ENCODE measurements at regions not wholly inside any gene's neighbourhood (a gene's known extent, or its start where the extent isn't known, plus 50 kb on each side); places are given as distances from the start of the nearest gene placed in this dataset.

DNA sequence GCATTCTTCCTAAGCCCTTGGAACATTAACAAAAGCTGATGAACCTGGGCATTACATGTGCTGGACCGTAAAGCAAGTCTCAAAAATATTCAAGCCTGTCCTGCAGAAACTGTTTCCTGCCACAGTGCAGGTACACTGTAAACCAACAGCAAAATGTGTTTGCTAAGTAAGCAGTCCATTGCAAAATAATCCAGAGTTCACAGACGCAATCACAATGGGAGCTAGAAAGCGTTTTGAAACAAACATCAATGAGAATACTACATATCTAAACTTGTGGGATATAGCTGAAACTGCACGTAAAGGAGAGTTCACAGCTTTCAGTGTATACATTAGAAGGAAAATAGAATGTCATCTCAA lies 61.6 kb downstream of the RGS12 start:
- TF ChIP-seq, protein P1, sequence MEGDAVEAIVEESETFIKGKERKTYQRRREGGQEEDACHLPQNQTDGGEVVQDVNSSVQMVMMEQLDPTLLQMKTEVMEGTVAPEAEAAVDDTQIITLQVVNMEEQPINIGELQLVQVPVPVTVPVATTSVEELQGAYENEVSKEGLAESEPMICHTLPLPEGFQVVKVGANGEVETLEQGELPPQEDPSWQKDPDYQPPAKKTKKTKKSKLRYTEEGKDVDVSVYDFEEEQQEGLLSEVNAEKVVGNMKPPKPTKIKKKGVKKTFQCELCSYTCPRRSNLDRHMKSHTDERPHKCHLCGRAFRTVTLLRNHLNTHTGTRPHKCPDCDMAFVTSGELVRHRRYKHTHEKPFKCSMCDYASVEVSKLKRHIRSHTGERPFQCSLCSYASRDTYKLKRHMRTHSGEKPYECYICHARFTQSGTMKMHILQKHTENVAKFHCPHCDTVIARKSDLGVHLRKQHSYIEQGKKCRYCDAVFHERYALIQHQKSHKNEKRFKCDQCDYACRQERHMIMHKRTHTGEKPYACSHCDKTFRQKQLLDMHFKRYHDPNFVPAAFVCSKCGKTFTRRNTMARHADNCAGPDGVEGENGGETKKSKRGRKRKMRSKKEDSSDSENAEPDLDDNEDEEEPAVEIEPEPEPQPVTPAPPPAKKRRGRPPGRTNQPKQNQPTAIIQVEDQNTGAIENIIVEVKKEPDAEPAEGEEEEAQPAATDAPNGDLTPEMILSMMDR (IDR thresholded peaks at IDR 0.05; ENCODE audit: low read length): no peak
- TF ChIP-seq EZH2 (optimal IDR thresholded peaks at IDR 0.05; ENCODE audit: low read depth, low read length): no peak
- TF ChIP-seq EZH2phosphoT487 (IDR thresholded peaks at IDR 0.05; ENCODE audit: low read length): no peak
